Breast epithelium (tissue), 3 donors: ENCODE measurements at regions not wholly inside any gene's neighbourhood (a gene's known extent, or its start where the extent isn't known, plus 50 kb on each side); places are given as distances from the start of the nearest gene placed in this dataset.

Experiments
- CTCF ChIP-seq, 3 donors: fragments of 450-650 bp; IDR thresholded peaks; one replicate each; pipeline ENCODE4 v1.5.1; 2016 to 2017; ENCODE audit warnings: antibody characterized with exemption in 3 of 3, mild to moderate bottlenecking in 3 of 3, moderate library complexity in 3 of 3
- POLR2A ChIP-seq: fragments of 450-650 bp; IDR thresholded peaks from one replicate; pipeline ENCODE4 v1.6.1; 2016; ENCODE audit warnings: antibody characterized with exemption, mild to moderate bottlenecking, moderate library complexity
- POLR2AphosphoS5 ChIP-seq, 3 donors: sonication (generic); formaldehyde crosslinking; IDR thresholded peaks; one replicate each; pipeline ENCODE4 v1.6.1; 2017; ENCODE audit warnings: antibody characterized with exemption in 3 of 3

- no peak for TF ChIP-seq CTCF (IDR thresholded peaks at IDR 0.05)
- TF ChIP-seq POLR2A, result no peak
- TF ChIP-seq POLR2AphosphoS5 (IDR thresholded peaks at IDR 0.05), result no peak
Measured at GRCh38 chr9:2465921-2466460, 155.6 kb upstream of the VLDLR start.
